Astrocyte (in vitro differentiated cells and primary cell): ENCODE measurements at regions not wholly inside any gene's neighbourhood (a gene's known extent, or its start where the extent isn't known, plus 50 kb on each side); places are given as distances from the start of the nearest gene placed in this dataset.

Experiments
- CTCF ChIP-seq: IDR thresholded peaks from 2 replicates; pipeline ENCODE4 v1.5.1; 2011; ENCODE audit warnings: low read depth, mild to moderate bottlenecking, inconsistent platforms, low read length, moderate library complexity; ENCODE audit not compliant: insufficient read depth
- EZH2 ChIP-seq: IDR thresholded peaks from 2 replicates; pipeline ENCODE4 v1.6.1; 2012; ENCODE audit warnings: mild to moderate bottlenecking, low read length, inconsistent platforms; ENCODE audit not compliant: insufficient read depth

GRCh38 chr2:16204251-16204650 is 263.9 kb downstream of the MYCN start:
- TF ChIP-seq CTCF (no peak), EZH2 (no peak)
